ENCODE measurements at regions not wholly inside any gene's neighbourhood (a gene's known extent, or its start where the extent isn't known, plus 50 kb on each side); places are given as distances from the start of the nearest gene placed in this dataset.
A peak's percentile ranks its signal among the peaks of the same experiment; 100 is the strongest.

DNA sequence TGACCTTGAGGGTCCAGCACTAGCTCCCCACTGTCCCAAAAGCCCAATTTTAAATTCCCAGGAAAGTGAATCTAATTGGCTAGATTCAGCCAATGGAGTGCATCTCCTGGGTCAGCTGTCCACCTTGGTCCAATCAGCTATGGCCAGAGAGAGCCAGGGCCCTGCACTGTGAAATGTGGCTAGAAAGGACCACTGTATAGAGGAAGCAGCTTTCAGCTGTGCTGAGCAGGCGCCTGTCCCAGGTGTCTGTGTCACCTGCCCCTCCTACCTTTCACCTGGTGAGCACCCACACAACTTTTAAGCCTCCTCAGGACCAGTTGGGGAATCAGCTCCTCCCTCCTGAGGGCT is 186.2 kb downstream of the DRD1 start:
- Mint-ChIP-seq H3K36me3 (no peaks in the 10 kb centered on the region), H3K27ac (no peak overlapping the region), H3K4me3 (no peak overlapping the region), H3K4me1 (peaks cover 2% of the 10 kb centered on the region), H3K9me3 (ENCODE audit: low read depth) (no peaks in the 10 kb centered on the region), H3K27me3 (no peaks in the 10 kb centered on the region)
- ATAC-seq (no peak), DNase-seq (no peak)
- CTCF ChIA-PET, result no interaction called here

- ATAC-seq (no peak), DNase-seq (no peak)
- no peak overlapping the region for H3K27ac Mint-ChIP-seq
- H3K9me3 Mint-ChIP-seq (ENCODE audit: low read depth), result no peaks in the 10 kb centered on the region
- no peaks in the 10 kb centered on the region for H3K27me3 Mint-ChIP-seq
- CTCF ChIA-PET, result no interaction called here
- no peak overlapping the region for H3K4me3 Mint-ChIP-seq
- H3K36me3 Mint-ChIP-seq, result no peaks in the 10 kb centered on the region
- peaks cover 2% of the 10 kb centered on the region for H3K4me1 Mint-ChIP-seq
Observed at GRCh38 chr5:175257128-175257846, 186.7 kb downstream of the DRD1 start.

DNA sequence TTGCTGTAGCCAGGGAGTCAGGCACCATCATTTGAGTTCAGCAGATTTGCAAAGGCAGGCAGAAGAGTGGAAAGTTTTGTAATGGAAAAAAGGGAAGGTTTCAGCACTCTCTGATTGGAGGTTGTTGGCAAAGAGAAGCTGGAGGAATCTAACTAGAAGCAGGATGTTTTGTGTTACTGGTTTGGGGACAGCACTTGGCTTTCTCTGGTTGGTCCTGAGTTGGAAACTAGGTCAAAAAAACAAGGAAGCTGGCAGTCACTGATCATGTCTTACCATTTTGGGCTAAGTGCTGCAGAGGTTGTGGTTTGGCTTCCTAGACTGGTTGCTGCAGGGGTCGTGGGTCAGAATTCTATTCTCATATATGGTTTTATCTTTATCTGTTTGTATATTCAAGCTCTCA is 189.8 kb downstream of the DRD1 start:
- no peaks in the 10 kb centered on the region for H3K9me3 Mint-ChIP-seq (ENCODE audit: low read depth)

GRCh38 chr5:175253597-175253996 is 190.4 kb downstream of the DRD1 start:
- Mint-ChIP-seq H3K27me3 (no peaks in the 10 kb centered on the region), H3K4me3 (no peak overlapping the region), H3K4me1 (peaks cover 2% of the 10 kb centered on the region), H3K9me3 (ENCODE audit: low read depth) (no peaks in the 10 kb centered on the region), H3K36me3 (no peaks in the 10 kb centered on the region), H3K27ac (no peak overlapping the region)
- CTCF ChIA-PET, result no interaction called here
- DNase-seq, result no peak
- ATAC-seq, result no peak

More for the DNA sequence above, 189.8 kb downstream of the DRD1 start:
- CTCF ChIA-PET, result no interaction called here
- Mint-ChIP-seq H3K27ac (no peak overlapping the region), H3K27me3 (no peaks in the 10 kb centered on the region), H3K4me3 (no peak overlapping the region), H3K4me1 (peaks cover 2% of the 10 kb centered on the region), H3K36me3 (no peaks in the 10 kb centered on the region)
- no peak for DNase-seq
- ATAC-seq, result no peak

DNA sequence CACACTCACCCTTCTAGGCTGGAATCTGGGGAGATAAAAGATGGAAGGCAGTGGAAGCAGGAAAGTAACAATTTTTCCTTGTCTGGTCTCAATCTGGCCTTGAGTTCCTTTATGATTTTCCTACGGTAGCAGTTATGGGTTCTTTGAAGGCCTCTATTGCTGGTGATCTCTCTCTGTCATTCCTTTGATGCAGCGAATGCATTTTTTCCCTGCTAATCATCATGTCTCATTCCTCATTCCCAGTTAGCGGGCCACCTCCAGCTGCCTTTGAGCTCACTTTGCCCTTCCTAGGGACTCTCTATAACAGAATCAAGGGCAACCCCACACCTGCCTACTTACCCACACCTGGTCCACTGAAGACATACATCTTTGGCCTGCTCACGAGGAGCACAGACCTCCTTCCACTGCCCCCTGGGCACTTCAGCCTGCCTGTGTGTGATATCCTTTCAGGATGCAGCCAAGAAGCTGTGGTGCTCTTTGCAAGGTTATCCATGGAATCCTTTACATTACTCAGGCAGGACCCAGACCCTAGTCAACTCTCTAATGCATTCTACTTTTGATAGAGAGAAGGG is 191.7 kb downstream of the DRD1 start:
- DNase-seq (no peak), ATAC-seq (no peak)
- no peaks in the 10 kb centered on the region for H3K36me3 Mint-ChIP-seq
- CTCF ChIA-PET, result no interaction called here
- peaks cover 7% of the 10 kb centered on the region for H3K27me3 Mint-ChIP-seq
- H3K27ac Mint-ChIP-seq, result no peak overlapping the region
- H3K9me3 Mint-ChIP-seq (ENCODE audit: low read depth), result no peaks in the 10 kb centered on the region
- no peaks in the 10 kb centered on the region for H3K4me1 Mint-ChIP-seq
- no peak overlapping the region for H3K4me3 Mint-ChIP-seq

- H3K4me3 Mint-ChIP-seq, result no peak overlapping the region
- DNase-seq (no peak), ATAC-seq (no peak)
- CTCF ChIA-PET, result no interaction called here
- H3K4me1 Mint-ChIP-seq, result peaks cover 15% of the 10 kb centered on the region
- H3K27me3 Mint-ChIP-seq, result peaks cover 9% of the 10 kb centered on the region
- no peak overlapping the region for H3K27ac Mint-ChIP-seq
- no peaks in the 10 kb centered on the region for H3K36me3 Mint-ChIP-seq
- no peaks in the 10 kb centered on the region for H3K9me3 Mint-ChIP-seq (ENCODE audit: low read depth)
Observed at GRCh38 chr5:175250426-175250825, 193.6 kb downstream of the DRD1 start.

DNA sequence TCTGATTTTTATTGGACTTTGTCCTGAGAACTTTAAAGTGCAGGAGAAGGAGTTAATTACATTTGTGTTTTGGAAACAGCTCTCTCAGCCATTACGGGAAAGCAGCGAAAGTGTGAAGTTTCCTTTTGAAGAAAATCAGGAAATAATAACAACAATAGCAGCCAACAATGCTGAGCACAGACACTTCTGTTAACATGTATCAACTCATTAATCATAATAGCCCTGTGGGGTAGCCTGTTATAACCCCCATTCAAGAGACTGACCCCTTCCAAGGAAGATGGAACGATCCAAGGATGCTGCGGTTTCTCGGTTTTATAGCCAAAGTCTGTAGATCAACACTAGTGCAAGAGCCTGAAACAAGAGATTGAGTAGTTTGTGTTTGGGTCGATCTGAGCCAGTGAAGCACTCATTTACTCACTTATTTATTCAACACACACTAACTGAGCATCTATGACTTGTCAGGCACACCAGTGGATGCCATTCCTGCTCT is 195.5 kb downstream of the DRD1 start:
- no peak overlapping the region for H3K27ac Mint-ChIP-seq
- H3K4me3 Mint-ChIP-seq, result no peak overlapping the region
- no peaks in the 10 kb centered on the region for H3K36me3 Mint-ChIP-seq
- peaks cover 16% of the 10 kb centered on the region for H3K4me1 Mint-ChIP-seq
- peaks cover 14% of the 10 kb centered on the region for H3K27me3 Mint-ChIP-seq
- no peak for ATAC-seq
- no peak for DNase-seq
- no peaks in the 10 kb centered on the region for H3K9me3 Mint-ChIP-seq (ENCODE audit: low read depth)
- CTCF ChIA-PET, result no interaction called here

DNA sequence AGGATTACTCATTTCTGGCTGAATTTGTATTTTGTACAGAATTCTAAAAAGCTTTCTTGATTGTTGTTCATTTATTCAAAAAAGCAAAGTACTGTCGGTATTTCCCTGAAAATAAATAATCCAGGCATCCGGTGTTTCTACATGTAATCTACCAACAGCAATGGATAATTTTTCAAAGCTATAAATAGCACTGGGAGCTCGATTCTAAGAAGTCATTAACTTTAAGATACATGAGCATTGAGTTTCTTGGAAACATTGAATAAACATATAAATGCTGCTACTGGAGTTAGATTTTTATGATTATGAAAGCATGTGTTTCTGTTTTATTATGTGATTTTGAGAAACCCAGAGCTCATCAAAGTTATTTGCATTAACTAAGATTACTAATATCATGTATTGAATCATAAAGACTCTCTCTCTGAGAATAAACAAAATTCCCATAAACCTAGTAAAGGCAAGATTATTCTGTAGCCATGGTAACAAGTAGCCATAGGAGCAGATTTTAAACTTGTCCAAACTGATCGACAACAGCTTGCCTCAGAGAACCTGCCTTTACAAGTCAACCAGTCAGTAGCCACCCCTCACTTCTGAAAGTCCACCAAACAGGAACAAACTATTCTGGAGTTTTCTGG is 197.0 kb downstream of the DRD1 start:
- DNase-seq, result no peak
- CTCF ChIA-PET, result no interaction called here

GRCh38 chr5:175246242-175246888 is 197.6 kb downstream of the DRD1 start:
- Mint-ChIP-seq H3K4me1 (peaks cover 16% of the 10 kb centered on the region), H3K9me3 (ENCODE audit: low read depth) (no peaks in the 10 kb centered on the region), H3K4me3 (no peak overlapping the region), H3K27ac (no peak overlapping the region), H3K27me3 (peaks cover 19% of the 10 kb centered on the region), H3K36me3 (no peaks in the 10 kb centered on the region)
- CTCF ChIA-PET, result interaction anchor here (0.8 kb wide), 1 partner anchor 219 kb away, joined by 3 read pairs; no protein-coding TSS in a partner anchor
- ATAC-seq (peak; percentile 36), DNase-seq (peak; percentile 45)

More for the DNA sequence above, 197.0 kb downstream of the DRD1 start:
- Mint-ChIP-seq H3K36me3 (no peaks in the 10 kb centered on the region), H3K4me3 (no peak overlapping the region), H3K27ac (no peak overlapping the region), H3K27me3 (peaks cover 19% of the 10 kb centered on the region), H3K4me1 (peaks cover 16% of the 10 kb centered on the region), H3K9me3 (ENCODE audit: low read depth) (no peaks in the 10 kb centered on the region)
- no peak for ATAC-seq

GRCh38 chr5:175243441-175243840 is 200.5 kb downstream of the DRD1 start:
- DNase-seq, result no peak
- no peak overlapping the region for H3K27ac Mint-ChIP-seq
- CTCF ChIA-PET, result interaction anchor here (1.3 kb wide), 1 partner anchor 12 kb away, joined by 4 read pairs; no protein-coding TSS in a partner anchor
- no peak overlapping the region for H3K4me3 Mint-ChIP-seq
- H3K4me1 Mint-ChIP-seq, result peaks cover 16% of the 10 kb centered on the region
- no peaks in the 10 kb centered on the region for H3K36me3 Mint-ChIP-seq
- no peaks in the 10 kb centered on the region for H3K9me3 Mint-ChIP-seq (ENCODE audit: low read depth)
- H3K27me3 Mint-ChIP-seq, result peaks cover 19% of the 10 kb centered on the region
- ATAC-seq, result no peak

DNA sequence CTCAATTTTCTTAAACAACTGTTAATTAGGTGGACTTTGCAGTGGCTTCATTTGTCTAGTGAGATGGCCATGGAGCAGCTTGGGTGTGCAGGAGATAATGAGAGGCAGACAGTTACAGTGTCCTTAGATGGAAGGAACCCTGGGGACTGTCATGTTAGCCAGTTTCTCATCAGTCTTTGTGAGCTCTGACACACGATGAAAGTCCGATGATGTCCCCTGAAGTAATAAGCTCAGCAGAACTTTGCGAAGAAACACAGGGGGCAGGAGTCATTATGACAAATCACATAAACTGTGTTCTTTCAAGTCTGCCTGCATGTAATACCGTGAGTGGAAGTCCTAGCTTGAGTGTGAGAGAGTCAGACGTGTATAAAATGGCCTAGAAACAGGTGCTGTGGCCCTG is 201.8 kb downstream of the DRD1 start:
- peaks cover 16% of the 10 kb centered on the region for H3K4me1 Mint-ChIP-seq
- H3K27ac Mint-ChIP-seq, result no peak overlapping the region
- no peak overlapping the region for H3K4me3 Mint-ChIP-seq
- H3K36me3 Mint-ChIP-seq, result no peaks in the 10 kb centered on the region
- peaks cover 16% of the 10 kb centered on the region for H3K27me3 Mint-ChIP-seq
- no peaks in the 10 kb centered on the region for H3K9me3 Mint-ChIP-seq (ENCODE audit: low read depth)
- CTCF ChIA-PET, result interaction anchor here (1.3 kb wide), 1 partner anchor 13 kb away, joined by 4 read pairs; no protein-coding TSS in a partner anchor
- DNase-seq, result no peak
- ATAC-seq, result no peak

GRCh38 chr5:175238326-175238725 is 205.7 kb downstream of the DRD1 start:
- Mint-ChIP-seq H3K36me3 (no peaks in the 10 kb centered on the region), H3K4me1 (no peaks in the 10 kb centered on the region), H3K4me3 (no peak overlapping the region), H3K9me3 (ENCODE audit: low read depth) (no peaks in the 10 kb centered on the region), H3K27me3 (peaks cover 10% of the 10 kb centered on the region), H3K27ac (no peak overlapping the region)
- ATAC-seq (no peak), DNase-seq (no peak)
- CTCF ChIA-PET, result no interaction called here

GRCh38 chr5:175236176-175236575 is 207.8 kb downstream of the DRD1 start:
- no peaks in the 10 kb centered on the region for H3K9me3 Mint-ChIP-seq (ENCODE audit: low read depth)
- ATAC-seq (no peak), DNase-seq (no peak)
- no peak overlapping the region for H3K4me3 Mint-ChIP-seq
- CTCF ChIA-PET, result no interaction called here
- H3K27ac Mint-ChIP-seq, result no peak overlapping the region
- H3K4me1 Mint-ChIP-seq, result no peaks in the 10 kb centered on the region
- no peaks in the 10 kb centered on the region for H3K36me3 Mint-ChIP-seq
- H3K27me3 Mint-ChIP-seq, result peaks cover 6% of the 10 kb centered on the region
